Stomach smooth muscle (tissue), 2 donors: ENCODE measurements at regions not wholly inside any gene's neighbourhood (a gene's known extent, or its start where the extent isn't known, plus 50 kb on each side); places are given as distances from the start of the nearest gene placed in this dataset.

Source experiments
- H3K27ac ChIP-seq: one replicate; pipeline ENCODE4 v1.7.0; 2013; ENCODE audit warnings: mild to moderate bottlenecking, low read length, inconsistent platforms
- H3K27me3 ChIP-seq, 2 donors: one replicate each; pipeline ENCODE4 v1.7.0; 2013; ENCODE audit warnings: low read length in 2 of 2; ENCODE audit not compliant: insufficient read depth in 2 of 2, control insufficient read depth in 1 of 2
- H3K36me3 ChIP-seq, 2 donors: one replicate each; pipeline ENCODE4 v1.7.0; 2013; ENCODE audit warnings: low read length in 2 of 2; ENCODE audit not compliant: control insufficient read depth in 2 of 2, insufficient read depth in 2 of 2
- H3K4me1 ChIP-seq: one replicate; pipeline ENCODE4 v1.7.0; 2013; ENCODE audit warnings: low read length; ENCODE audit not compliant: control insufficient read depth, insufficient read depth
- H3K4me3 ChIP-seq, 2 donors: one replicate each; pipeline ENCODE4 v1.7.0; 2013; ENCODE audit warnings: low read length in 2 of 2
- H3K9ac ChIP-seq, 2 donors: one replicate each; pipeline ENCODE4 v1.7.0; 2013; ENCODE audit warnings: low read length in 2 of 2, mild to moderate bottlenecking in 1 of 2
- H3K9me3 ChIP-seq, 2 donors: one replicate each; pipeline ENCODE4 v1.7.0; 2013; ENCODE audit warnings: low read length in 2 of 2; ENCODE audit not compliant: control insufficient read depth in 2 of 2
- donor health status: healthy.
- donor health status: Pancreatic carcinoma.

DNA sequence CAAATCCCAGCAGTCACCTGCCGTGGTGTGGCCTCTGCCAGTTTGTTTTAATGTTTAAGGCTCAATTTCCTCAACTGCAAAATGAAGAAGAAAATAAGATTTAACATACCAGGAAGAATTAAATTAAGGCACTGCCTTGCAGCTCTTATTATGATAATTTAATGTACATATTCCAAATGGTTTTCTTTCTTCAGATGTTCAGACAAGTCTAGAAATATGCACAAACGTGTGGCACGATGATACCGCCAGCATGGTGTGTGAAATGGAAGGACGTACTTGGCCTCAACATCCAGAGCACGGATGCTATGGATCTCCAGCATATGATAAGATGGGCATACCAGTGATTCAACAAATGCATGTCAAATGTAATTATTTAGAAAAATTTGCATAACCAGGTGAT is 959.4 kb upstream of the TMEM132C start:
- Histone ChIP-seq H3K9ac (no peak overlapping the region), H3K4me3 (no peak overlapping the region), H3K27ac (no peak overlapping the region), H3K36me3 (no peaks in the 10 kb centered on the region), H3K27me3 (peaks cover 0 to 3% of the 10 kb centered on the region in 2 donors), H3K4me1 (no peaks in the 10 kb centered on the region), H3K9me3 (no peaks in the 10 kb centered on the region)

- H3K4me3 ChIP-seq: no peak overlapping the region
- no peaks in the 10 kb centered on the region for H3K9me3 ChIP-seq
- H3K27me3 ChIP-seq: peaks cover 0 to 3% of the 10 kb centered on the region in 2 donors
- no peaks in the 10 kb centered on the region for H3K4me1 ChIP-seq
- H3K9ac ChIP-seq: no peak overlapping the region
- H3K36me3 ChIP-seq: no peaks in the 10 kb centered on the region
- no peak overlapping the region for H3K27ac ChIP-seq
These were observed 958.8 kb upstream of the TMEM132C start for GRCh38 chr12:127308148-127308547.

DNA sequence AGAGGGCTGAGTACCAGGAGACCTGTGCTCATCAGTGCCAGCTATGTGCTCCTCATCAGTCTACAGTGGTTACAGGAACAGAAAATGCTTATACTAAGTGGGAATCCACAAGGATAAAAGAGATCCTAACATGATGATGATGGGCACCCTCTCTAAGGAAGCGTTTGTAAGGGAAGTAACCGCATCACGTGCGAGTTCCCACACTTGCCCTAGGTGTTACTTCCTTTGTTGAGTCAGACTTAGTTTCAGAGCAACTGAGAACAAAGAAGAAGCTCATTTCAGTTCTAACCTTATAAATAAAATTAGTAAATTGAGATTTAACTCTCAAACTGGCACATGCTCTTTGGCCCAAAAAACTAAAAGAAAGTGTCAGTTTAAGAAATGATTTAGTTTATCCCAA is 956.4 kb upstream of the TMEM132C start:
- Histone ChIP-seq H3K36me3 (no peaks in the 10 kb centered on the region), H3K9me3 (no peaks in the 10 kb centered on the region), H3K27me3 (no peaks in the 10 kb centered on the region), H3K27ac (no peak overlapping the region), H3K4me1 (no peaks in the 10 kb centered on the region), H3K9ac (no peak overlapping the region), H3K4me3 (no peak overlapping the region)

- Histone ChIP-seq H3K27ac (no peak overlapping the region), H3K4me3 (no peak overlapping the region), H3K36me3 (no peaks in the 10 kb centered on the region), H3K4me1 (no peaks in the 10 kb centered on the region), H3K9ac (no peak overlapping the region), H3K27me3 (no peaks in the 10 kb centered on the region), H3K9me3 (no peaks in the 10 kb centered on the region)
These were observed 955.1 kb upstream of the TMEM132C start for GRCh38 chr12:127311720-127312364.

GRCh38 chr12:127324681-127325080 is 942.3 kb upstream of the TMEM132C start:
- no peaks in the 10 kb centered on the region for H3K9me3 ChIP-seq
- no peaks in the 10 kb centered on the region for H3K4me1 ChIP-seq
- H3K27ac ChIP-seq: no peak overlapping the region
- no peak overlapping the region for H3K4me3 ChIP-seq
- no peaks in the 10 kb centered on the region for H3K27me3 ChIP-seq
- no peaks in the 10 kb centered on the region for H3K36me3 ChIP-seq
- no peak overlapping the region for H3K9ac ChIP-seq

DNA sequence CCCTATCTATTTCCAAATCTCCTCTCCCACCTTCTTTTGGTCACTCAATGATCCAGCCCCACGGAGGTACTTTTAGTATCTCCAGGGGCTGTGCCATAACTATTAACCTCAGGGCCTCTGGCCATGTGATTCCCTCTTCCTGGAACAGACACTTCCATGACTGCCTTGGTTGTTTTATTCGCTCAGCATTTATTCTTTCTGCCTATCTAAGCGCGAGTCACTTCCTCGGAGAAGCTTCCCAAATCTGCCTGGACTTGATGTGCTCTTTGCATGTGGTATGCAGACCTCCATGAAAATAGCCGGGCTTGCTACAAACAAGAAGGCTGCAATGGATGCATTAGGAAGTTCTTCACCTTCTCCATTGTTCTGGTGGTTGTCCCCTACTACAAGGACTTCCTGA is 939.0 kb upstream of the TMEM132C start:
- Histone ChIP-seq H3K4me1 (no peaks in the 10 kb centered on the region), H3K9ac (no peak overlapping the region), H3K36me3 (no peaks in the 10 kb centered on the region), H3K4me3 (no peak overlapping the region), H3K27me3 (no peaks in the 10 kb centered on the region), H3K27ac (no peak overlapping the region), H3K9me3 (no peaks in the 10 kb centered on the region)

- no peaks in the 10 kb centered on the region for H3K4me1 ChIP-seq
- no peaks in the 10 kb centered on the region for H3K27me3 ChIP-seq
- no peaks in the 10 kb centered on the region for H3K9me3 ChIP-seq
- H3K9ac ChIP-seq: no peak overlapping the region
- H3K36me3 ChIP-seq: no peaks in the 10 kb centered on the region
- no peak overlapping the region for H3K27ac ChIP-seq
- H3K4me3 ChIP-seq: no peak overlapping the region
These were observed 938.1 kb upstream of the TMEM132C start for GRCh38 chr12:127328867-127329266.

GRCh38 chr12:127334365-127334764 is 932.6 kb upstream of the TMEM132C start:
- Histone ChIP-seq H3K4me3 (no peak overlapping the region), H3K36me3 (no peaks in the 10 kb centered on the region), H3K27me3 (no peaks in the 10 kb centered on the region), H3K4me1 (no peaks in the 10 kb centered on the region), H3K9me3 (no peaks in the 10 kb centered on the region), H3K9ac (no peak overlapping the region), H3K27ac (no peak overlapping the region)

GRCh38 chr12:127334912-127335644 is 931.9 kb upstream of the TMEM132C start:
- Histone ChIP-seq H3K36me3 (no peaks in the 10 kb centered on the region), H3K4me3 (no peak overlapping the region), H3K4me1 (no peaks in the 10 kb centered on the region), H3K9ac (no peak overlapping the region), H3K9me3 (no peaks in the 10 kb centered on the region), H3K27ac (no peak overlapping the region), H3K27me3 (no peaks in the 10 kb centered on the region)

GRCh38 chr12:127336416-127336815 is 930.6 kb upstream of the TMEM132C start:
- Histone ChIP-seq H3K9me3 (no peaks in the 10 kb centered on the region), H3K4me1 (no peaks in the 10 kb centered on the region), H3K4me3 (no peak overlapping the region), H3K36me3 (no peaks in the 10 kb centered on the region), H3K27ac (no peak overlapping the region), H3K27me3 (no peaks in the 10 kb centered on the region), H3K9ac (no peak overlapping the region)

DNA sequence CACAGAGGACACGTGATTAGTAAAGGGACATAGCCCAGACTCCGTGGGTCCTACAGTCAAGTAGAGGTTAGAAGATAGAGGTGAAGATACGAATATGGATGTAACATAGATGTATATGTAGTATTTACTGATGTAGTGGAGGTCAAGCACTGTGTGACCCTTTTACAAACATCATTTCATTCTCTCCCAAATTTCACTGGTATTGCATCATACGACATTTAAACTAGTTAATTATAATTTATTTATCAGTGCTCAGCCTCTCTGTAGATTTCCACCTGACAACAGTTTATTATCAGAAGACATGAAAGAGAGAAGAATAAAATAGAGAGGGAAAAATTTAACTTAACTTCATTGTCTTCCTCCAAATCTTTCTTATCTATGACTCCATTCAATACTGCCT is 927.9 kb upstream of the TMEM132C start:
- H3K27ac ChIP-seq: no peak overlapping the region
- H3K27me3 ChIP-seq: no peaks in the 10 kb centered on the region
- H3K4me3 ChIP-seq: no peak overlapping the region
- no peaks in the 10 kb centered on the region for H3K9me3 ChIP-seq
- no peak overlapping the region for H3K9ac ChIP-seq
- H3K36me3 ChIP-seq: no peaks in the 10 kb centered on the region
- peaks cover 5% of the 10 kb centered on the region for H3K4me1 ChIP-seq
